ENCODE measurements at regions not wholly inside any gene's neighbourhood (a gene's known extent, or its start where the extent isn't known, plus 50 kb on each side); places are given as distances from the start of the nearest gene placed in this dataset.
"Not testable (repeated sequence)": the region's sequence is repeated elsewhere in the genome, so short reads cannot be mapped to it uniquely, and the experiment has no call there.

GRCh38 chr7:65699026-65699714 lies 173.7 kb upstream of the VKORC1L1 start:
- peak overlapping the region; percentile 25 for H3K4me2 ChIP-seq (ENCODE audit: extremely low read depth, insufficient read depth, low read length)

GRCh38 chr7:65699715-65700356 lies 173.0 kb upstream of the VKORC1L1 start:
- not testable (repeated sequence) for H3K27me3 ChIP-seq (ENCODE audit: control insufficient read depth, insufficient read depth, low read length); H3K4me1 ChIP-seq (ENCODE audit: control insufficient read depth, extremely low read depth, insufficient read depth, low read length); DNase-seq (ENCODE audit: low read depth in 2 of 2); H3K9ac ChIP-seq (ENCODE audit: insufficient read depth, low read length); H3K9me3 ChIP-seq (ENCODE audit: control insufficient read depth, insufficient read depth, low read depth, low read length); H3K27ac ChIP-seq (ENCODE audit: insufficient read depth, low read length); H4K20me1 ChIP-seq (ENCODE audit: control insufficient read depth, extremely low read depth, insufficient read depth, low read length); H3K79me2 ChIP-seq (ENCODE audit: control insufficient read depth, insufficient read depth, low read length); H3K4me3 ChIP-seq (replicated peaks in 1 of 4; ENCODE audit: control extremely low read depth in 1 of 4, insufficient read depth in 1 of 4, low read depth in 3 of 4, low read length in 4 of 4); H2AFZ ChIP-seq (ENCODE audit: low read length); H3K36me3 ChIP-seq (ENCODE audit: control insufficient read depth, insufficient read depth, low read length)
- peak overlapping the region; percentile 25 for H3K4me2 ChIP-seq (ENCODE audit: extremely low read depth, insufficient read depth, low read length)

More at GRCh38 chr7:65699026-65699714, 173.7 kb upstream of the VKORC1L1 start:
- not testable (repeated sequence) for H2AFZ ChIP-seq (ENCODE audit: low read length); H3K4me3 ChIP-seq (replicated peaks in 1 of 4; ENCODE audit: control extremely low read depth in 1 of 4, insufficient read depth in 1 of 4, low read depth in 3 of 4, low read length in 4 of 4); H4K20me1 ChIP-seq (ENCODE audit: control insufficient read depth, extremely low read depth, insufficient read depth, low read length); H3K79me2 ChIP-seq (ENCODE audit: control insufficient read depth, insufficient read depth, low read length); H3K9ac ChIP-seq (ENCODE audit: insufficient read depth, low read length); H3K36me3 ChIP-seq (ENCODE audit: control insufficient read depth, insufficient read depth, low read length); H3K4me1 ChIP-seq (ENCODE audit: control insufficient read depth, extremely low read depth, insufficient read depth, low read length); H3K27me3 ChIP-seq (ENCODE audit: control insufficient read depth, insufficient read depth, low read length); H3K9me3 ChIP-seq (ENCODE audit: control insufficient read depth, insufficient read depth, low read depth, low read length); H3K27ac ChIP-seq (ENCODE audit: insufficient read depth, low read length)
- DNase-seq (ENCODE audit: low read depth in 2 of 2) = peak; percentile 18 to 39

- H3K27me3 ChIP-seq (ENCODE audit: control insufficient read depth, insufficient read depth, low read length); H3K4me1 ChIP-seq (ENCODE audit: control insufficient read depth, extremely low read depth, insufficient read depth, low read length); H3K9ac ChIP-seq (ENCODE audit: insufficient read depth, low read length); H3K27ac ChIP-seq (ENCODE audit: insufficient read depth, low read length); H3K79me2 ChIP-seq (ENCODE audit: control insufficient read depth, insufficient read depth, low read length); H3K9me3 ChIP-seq (ENCODE audit: control insufficient read depth, insufficient read depth, low read depth, low read length); H4K20me1 ChIP-seq (ENCODE audit: control insufficient read depth, extremely low read depth, insufficient read depth, low read length); H2AFZ ChIP-seq (ENCODE audit: low read length); H3K4me3 ChIP-seq (replicated peaks in 1 of 4; ENCODE audit: control extremely low read depth in 1 of 4, insufficient read depth in 1 of 4, low read depth in 3 of 4, low read length in 4 of 4); H3K4me2 ChIP-seq (ENCODE audit: extremely low read depth, insufficient read depth, low read length); H3K36me3 ChIP-seq (ENCODE audit: control insufficient read depth, insufficient read depth, low read length); DNase-seq (ENCODE audit: low read depth in 2 of 2): not testable (repeated sequence)
These were observed 153.6 kb upstream of the VKORC1L1 start for GRCh38 chr7:65719123-65719798.

DNA sequence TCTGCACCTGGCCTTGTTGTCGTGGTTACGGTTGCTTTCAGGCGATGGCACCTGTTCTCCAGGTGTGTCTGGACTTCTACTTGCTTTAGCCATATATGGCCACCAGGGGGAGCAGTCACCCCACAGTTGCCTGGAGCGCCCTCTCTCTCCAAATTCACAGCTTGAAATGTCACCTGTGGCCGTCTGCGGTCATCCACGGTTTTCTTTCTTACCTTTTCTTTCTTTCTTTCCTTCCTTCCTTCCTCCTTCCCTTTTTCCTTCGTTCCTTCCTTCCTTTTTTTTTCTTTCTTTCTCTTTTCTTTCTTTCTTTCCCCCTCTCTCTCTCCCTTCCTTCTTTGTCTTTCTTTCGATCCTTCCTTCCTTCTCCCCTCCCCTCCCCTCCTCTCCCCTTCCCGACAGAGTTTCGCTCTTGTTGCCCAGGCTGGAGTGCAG lies 150.5 kb upstream of the VKORC1L1 start:
- no peak overlapping the region for H3K9ac ChIP-seq (ENCODE audit: insufficient read depth, low read length)
- no peak for TF ChIP-seq EZH2 (IDR thresholded peaks at IDR 0.05; ENCODE audit: low read length, missing control alignments)
- TF ChIP-seq CTCF (conservative IDR thresholded peaks at IDR 0.05 in 1 of 2, IDR thresholded peaks at IDR 0.05 in 1 of 2; ENCODE audit: low read depth in 1 of 2, low read length in 2 of 2) = peak; percentile 67 to 70
- DNase-seq (ENCODE audit: low read depth in 2 of 2) = peak; percentile 6 to 28

DNA sequence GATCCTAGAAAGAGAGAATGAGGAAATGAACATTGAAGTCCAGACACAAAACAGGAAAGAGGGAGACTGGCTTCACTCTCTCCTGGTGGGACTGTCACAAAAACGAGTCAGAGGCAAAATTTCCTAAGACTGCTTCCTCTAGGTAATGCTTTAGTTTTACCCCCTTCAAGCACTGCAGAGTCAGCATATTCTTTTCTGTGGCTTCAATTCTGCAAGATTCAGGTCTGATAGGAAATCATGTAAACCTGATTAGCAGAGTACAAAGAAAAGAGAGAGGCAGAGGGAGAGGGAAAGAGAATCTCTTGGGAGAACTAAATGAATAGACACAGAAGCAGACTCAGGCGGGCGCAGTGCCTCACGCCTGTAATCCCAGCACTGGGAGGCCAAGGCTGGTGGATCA lies 145.7 kb upstream of the VKORC1L1 start:
- not testable (repeated sequence) for DNase-seq (ENCODE audit: low read depth in 2 of 2); H3K9me3 ChIP-seq (ENCODE audit: control insufficient read depth, insufficient read depth, low read depth, low read length); H3K27ac ChIP-seq (ENCODE audit: insufficient read depth, low read length); H2AFZ ChIP-seq (ENCODE audit: low read length); H3K9ac ChIP-seq (ENCODE audit: insufficient read depth, low read length); H3K4me1 ChIP-seq (ENCODE audit: control insufficient read depth, extremely low read depth, insufficient read depth, low read length); H3K36me3 ChIP-seq (ENCODE audit: control insufficient read depth, insufficient read depth, low read length); H3K27me3 ChIP-seq (ENCODE audit: control insufficient read depth, insufficient read depth, low read length); H3K4me2 ChIP-seq (ENCODE audit: extremely low read depth, insufficient read depth, low read length); H3K79me2 ChIP-seq (ENCODE audit: control insufficient read depth, insufficient read depth, low read length); H4K20me1 ChIP-seq (ENCODE audit: control insufficient read depth, extremely low read depth, insufficient read depth, low read length); H3K4me3 ChIP-seq (replicated peaks in 1 of 4; ENCODE audit: control extremely low read depth in 1 of 4, insufficient read depth in 1 of 4, low read depth in 3 of 4, low read length in 4 of 4)

More for the DNA sequence above, 150.5 kb upstream of the VKORC1L1 start:
- H3K36me3 ChIP-seq (ENCODE audit: control insufficient read depth, insufficient read depth, low read length) = no peaks in the 10 kb centered on the region
- H3K27me3 ChIP-seq (ENCODE audit: control insufficient read depth, insufficient read depth, low read length) = no peaks in the 10 kb centered on the region
- H3K9me3 ChIP-seq (ENCODE audit: control insufficient read depth, insufficient read depth, low read depth, low read length) = no peaks in the 10 kb centered on the region
- H3K4me3 ChIP-seq (replicated peaks in 1 of 4; ENCODE audit: control extremely low read depth in 1 of 4, insufficient read depth in 1 of 4, low read depth in 3 of 4, low read length in 4 of 4) = no peak overlapping the region
- H3K27ac ChIP-seq (ENCODE audit: insufficient read depth, low read length) = no peak overlapping the region
- no peaks in the 10 kb centered on the region for H4K20me1 ChIP-seq (ENCODE audit: control insufficient read depth, extremely low read depth, insufficient read depth, low read length)
- no peak overlapping the region for H2AFZ ChIP-seq (ENCODE audit: low read length)
- H3K4me2 ChIP-seq (ENCODE audit: extremely low read depth, insufficient read depth, low read length) = no peak overlapping the region
- H3K79me2 ChIP-seq (ENCODE audit: control insufficient read depth, insufficient read depth, low read length) = no peaks in the 10 kb centered on the region
- H3K4me1 ChIP-seq (ENCODE audit: control insufficient read depth, extremely low read depth, insufficient read depth, low read length) = no peaks in the 10 kb centered on the region

All from fibroblast of lung (primary cell).